Non-pigmented ciliary epithelial cell (primary cell): ENCODE measurements at regions not wholly inside any gene's neighbourhood (a gene's known extent, or its start where the extent isn't known, plus 50 kb on each side); places are given as distances from the start of the nearest gene placed in this dataset.
A peak's percentile ranks its signal among the peaks of the same experiment; 100 is the strongest.
"Not testable (repeated sequence)": the region's sequence is repeated elsewhere in the genome, so short reads cannot be mapped to it uniquely, and the experiment has no call there.

ENCODE experiments used
- DNase-seq: peaks from one replicate; pipeline ENCODE4 v3.0.0-alpha.2; 2010; ENCODE audit warnings: low read depth

DNA sequence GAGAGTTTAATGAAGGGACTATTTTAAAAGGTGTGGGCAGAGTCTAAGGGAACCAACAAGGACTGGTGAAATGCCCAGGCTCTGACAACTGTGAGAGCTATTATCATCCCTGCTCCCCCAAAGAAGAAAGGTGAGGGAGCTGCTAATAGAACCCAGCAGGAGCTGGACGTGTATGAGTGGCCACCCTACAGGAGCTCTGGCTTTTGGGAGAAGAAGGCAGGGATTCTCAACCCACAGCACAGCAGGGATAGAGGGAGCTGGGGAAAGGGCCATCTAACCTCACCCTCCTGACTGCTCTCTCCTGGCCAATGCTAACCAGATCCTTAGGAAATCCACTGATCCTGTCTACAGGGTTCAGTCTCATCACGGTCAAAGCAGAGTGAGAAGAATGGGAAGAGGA is 57.1 kb downstream of the GRIN2B start:
- DNase-seq = no peak

DNA sequence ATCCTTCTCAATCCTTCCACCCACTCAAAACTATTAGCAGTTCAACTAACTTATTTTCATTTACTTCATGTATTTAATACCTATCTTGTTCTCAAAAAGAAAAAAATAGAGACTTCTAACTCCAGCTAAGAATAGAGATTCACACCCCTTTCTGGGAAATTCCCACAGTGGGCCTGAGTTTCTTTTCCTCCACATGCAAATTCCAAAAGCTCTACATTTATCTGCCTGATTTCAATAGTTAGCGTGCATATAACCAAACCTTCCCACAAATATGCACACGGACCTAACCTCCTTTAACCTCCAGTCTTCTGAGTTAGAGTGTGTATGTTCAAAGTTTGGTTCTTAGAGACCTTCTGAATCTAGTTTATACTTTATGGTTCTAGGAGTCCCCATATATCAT is 62.5 kb downstream of the GRIN2B start:
- no peak for DNase-seq

DNA sequence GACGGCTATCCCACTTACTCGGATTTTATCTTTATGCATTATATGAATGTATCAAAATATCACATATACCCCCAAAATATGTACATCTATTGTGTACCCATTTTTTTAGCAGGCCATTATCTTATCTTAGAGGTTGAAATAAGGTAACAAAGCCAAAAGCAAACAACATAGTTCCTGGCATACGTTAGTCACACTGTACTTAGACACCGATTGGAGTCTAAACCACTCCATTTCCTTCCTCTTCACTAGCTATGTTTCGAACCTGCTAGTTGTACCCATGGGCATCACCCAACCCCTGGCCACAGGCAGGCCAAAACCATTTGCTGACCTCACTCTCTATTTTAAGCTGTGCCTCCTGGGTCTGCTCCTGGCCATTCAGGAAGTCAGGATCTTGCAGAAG is 66.3 kb downstream of the GRIN2B start:
- DNase-seq = no peak

DNA sequence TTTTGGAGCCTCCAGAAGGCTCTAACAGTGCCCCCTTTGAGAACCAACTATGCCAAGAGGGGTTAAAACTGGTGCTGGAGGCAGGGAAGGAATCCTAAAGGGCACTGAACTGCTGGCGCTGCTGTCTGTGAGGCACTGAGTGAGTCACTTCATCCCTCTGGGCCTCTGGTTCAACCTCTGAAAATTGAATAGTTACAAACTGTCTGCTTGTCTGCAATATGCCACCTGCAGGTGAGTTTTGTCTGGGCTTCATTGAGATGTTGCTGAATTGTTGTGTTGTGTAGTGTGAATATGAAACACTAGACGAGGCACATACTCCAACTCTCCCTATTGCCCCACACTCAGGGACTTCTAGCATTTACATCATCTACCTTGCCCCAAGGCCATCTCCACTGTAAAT is 68.0 kb downstream of the GRIN2B start:
- no peak for DNase-seq

DNA sequence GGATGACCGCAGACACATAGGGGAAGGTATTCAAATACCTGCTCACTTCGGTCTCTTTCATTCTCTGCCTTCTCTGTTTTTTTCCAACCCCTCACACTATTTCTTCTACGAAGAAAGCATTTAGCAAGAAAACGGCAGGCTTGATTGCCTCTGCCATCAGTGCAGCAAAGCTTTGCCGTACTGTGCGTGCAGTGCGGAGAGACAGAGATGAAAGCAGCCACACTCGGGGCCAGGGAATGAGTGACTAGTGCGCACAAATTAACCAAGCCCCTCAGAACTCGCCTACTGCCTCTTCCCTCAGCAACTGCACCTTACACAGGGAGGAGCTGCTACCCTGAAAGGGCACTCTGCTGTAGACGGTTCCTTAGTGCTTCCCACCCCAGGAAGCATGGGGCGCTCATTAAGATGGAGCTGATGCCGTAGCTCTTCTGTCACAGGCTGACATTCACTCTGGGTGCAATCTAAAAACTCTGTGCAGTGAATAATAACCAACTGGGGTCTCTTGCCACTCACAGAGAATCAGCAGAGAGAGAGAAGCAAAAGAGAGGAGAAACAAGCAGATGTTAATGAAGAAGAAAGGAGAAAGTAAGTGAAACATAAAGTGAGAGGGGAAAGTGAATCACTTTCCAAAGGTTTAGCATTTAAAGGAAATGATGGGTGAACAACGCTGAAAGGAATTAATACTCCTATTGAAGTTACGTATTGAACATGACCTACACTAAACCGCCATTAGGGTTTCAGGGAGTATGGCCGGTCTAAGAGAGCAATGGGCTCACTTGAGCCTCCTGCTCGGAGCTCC is 69.4 kb downstream of the GRIN2B start:
- no peak for DNase-seq

DNA sequence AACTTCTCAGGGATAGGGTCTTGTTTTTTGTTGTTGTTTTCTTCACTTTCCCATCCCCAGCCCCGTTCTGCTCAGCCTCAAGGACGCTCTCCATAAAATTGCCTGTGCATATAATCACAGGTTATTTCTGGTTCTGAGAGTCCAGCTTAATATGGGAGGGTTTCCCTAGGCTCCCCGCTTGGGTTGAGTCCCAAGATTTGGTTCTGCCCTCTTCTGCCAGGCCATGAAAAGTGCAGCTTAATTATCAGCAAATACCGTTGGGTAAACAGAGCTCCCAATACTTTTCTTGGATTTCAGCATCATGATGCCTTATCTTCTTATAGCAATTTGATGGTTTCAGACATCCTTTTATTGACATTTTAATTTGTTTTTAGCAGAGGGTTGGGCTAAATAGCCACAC is 75.6 kb downstream of the GRIN2B start:
- no peak for DNase-seq

DNA sequence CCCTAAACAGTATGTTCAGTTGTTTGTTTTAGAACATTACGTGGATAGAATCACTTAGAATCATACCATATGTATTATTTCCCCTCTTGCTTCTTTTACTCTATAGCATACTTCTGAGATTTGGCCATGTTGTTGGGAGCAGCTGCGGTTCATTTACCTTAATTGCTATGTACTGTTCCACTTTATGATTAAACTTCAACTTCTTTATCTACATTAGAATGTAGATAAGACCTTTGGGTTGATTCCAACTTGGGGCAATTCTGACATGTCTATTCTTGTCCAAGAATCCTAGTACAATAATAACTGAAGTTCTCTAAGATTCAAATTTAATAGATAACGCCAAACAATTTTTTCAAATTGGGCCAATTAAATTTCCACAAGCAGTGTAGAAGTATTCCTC is 80.7 kb downstream of the GRIN2B start:
- no peak for DNase-seq

DNA sequence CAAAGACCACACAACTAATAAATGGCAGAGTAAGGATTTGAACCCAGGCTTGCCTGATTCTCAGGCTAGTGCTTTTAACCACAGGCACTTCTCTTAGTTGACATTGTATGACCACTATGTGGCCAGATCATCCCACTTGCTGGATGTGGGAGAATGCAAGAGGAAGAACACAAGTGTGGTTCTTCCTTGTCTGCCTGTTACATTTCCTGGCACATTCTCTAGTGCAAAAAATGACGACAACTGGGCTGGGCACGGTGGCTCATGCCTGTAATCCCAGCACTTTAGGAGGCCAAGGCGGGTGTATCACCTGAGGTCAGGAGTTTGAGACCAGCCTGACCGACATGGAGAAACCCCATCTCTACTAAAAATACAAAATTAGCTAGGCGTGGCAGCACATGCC is 83.0 kb downstream of the GRIN2B start:
- DNase-seq = not testable (repeated sequence)

DNA sequence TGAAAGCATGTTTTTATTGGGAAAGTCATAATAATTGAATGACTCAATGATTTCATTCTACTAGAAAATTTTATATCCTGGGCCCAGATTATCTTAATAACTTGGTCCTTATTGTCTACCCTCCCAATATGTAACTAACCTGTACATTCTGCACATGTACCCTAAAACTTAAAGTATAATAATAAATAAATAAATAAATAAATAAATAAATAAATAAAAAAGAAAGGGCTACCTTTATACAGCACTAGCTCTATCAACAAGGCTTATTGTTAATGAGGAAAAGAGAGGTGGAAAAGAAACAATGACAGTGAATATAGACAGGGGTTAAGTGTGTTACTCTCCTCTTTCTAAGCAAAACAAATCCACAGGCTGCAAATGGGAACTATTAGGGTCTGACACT is 83.6 kb downstream of the GRIN2B start:
- no peak for DNase-seq

DNA sequence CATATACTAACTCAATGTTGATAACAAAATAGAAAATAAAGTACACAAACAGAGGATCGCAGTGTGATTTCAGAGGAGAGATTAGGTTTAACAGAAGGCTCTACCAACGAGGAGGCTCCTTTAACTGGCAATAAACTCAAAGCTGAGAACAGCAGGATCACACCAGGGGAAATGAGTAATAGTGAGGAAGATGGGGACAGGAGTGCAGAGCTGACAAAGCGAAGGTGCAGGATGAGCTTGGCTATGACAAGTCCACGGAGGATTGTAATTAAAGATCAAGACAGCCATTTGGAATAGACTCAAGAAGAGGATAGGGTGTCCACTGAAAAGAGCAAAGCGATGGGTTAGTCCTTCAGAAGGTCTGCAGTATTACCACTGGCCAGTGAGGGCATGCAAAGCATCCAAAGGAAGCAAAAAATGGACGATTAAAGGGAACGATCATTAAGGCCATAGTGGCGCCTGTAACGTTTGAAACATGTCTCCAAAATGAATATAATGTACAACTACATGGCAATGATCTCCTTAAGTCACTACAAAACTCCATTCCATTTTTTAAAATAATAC is 85.3 kb downstream of the GRIN2B start:
- no peak for DNase-seq

DNA sequence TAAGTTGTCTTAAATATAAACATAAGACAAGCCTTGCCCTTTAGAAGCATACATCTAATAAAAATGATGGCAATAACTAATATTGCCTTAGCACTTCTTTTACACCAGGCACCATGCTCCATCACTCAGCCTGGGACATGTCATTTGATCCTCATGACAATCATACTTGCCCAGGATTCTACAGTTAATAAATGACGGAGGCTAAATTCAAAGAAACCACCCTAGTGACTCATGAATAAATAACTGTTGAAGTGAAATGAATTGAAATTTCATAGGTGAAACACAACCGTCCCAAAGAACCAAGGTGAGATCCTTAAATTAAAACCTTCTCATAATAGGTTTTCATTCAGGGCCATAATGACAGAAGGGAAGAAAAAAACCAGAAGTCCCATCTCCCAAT is 89.5 kb downstream of the GRIN2B start:
- no peak for DNase-seq

DNA sequence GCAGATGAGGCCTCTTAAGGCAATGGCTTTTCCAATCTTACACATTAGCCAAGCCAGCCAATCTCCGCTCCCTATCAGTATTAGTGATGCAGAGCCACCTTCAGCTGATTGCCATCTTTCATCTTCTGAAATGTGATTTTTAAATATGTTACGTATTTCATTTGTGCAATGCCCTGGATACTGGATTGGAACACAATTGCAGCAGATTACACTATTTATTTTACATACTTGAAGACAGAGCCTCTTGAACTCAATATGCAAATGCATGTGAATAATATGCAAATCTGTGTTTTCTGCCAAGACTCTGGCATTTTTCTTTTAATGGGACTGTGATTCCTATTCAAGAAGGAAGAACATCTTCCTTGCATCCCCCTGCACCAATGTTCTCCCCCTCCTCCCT is 90.5 kb downstream of the GRIN2B start:
- DNase-seq = no peak

DNA sequence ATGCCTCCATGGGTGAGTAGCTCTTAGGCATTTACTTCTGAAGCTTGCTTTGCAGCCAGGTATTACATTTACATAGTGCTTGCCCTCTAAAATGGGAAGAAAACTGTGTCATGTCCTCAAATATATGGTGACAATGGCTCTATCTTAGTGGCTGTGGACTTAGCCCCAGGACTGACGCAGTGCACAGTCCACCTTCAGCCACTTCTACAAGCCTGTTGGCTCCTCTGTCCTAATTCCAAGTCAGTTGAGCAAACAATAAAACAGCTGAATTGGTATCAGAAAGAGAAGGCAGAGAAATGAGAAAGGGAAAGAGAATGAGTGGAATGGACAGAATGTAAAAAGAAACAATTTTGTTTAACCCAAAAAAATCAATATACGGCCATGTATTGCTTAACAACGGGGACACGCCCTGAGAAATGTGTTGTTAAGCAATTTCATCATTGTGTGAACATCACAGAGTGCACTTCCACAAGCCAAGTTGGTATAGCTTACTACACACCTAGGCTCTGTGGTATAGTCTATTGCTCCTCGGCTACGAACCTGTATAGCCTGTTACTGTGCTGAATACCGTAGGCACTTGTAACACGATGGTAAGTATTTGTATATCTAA is 93.5 kb downstream of the GRIN2B start:
- DNase-seq = no peak

DNA sequence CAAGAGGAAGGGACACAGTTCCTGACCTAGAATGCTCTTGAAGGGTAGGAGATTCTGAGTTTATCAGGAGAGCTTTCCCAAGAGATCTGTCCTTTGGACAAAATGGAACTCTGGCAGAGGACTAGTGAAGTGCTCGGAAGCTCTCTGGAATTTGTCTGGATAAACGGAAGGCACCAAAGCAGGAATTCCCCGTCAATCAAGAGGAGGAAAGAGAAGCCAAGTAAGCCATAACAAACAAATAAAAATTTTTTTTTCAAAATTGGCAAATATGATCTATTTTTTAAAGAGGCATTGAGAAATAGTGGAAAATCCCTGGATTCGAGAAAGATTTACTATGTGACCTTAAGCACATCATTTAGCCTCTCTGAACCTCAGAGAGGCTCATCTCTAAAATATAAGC is 99.2 kb downstream of the GRIN2B start:
- no peak for DNase-seq

DNA sequence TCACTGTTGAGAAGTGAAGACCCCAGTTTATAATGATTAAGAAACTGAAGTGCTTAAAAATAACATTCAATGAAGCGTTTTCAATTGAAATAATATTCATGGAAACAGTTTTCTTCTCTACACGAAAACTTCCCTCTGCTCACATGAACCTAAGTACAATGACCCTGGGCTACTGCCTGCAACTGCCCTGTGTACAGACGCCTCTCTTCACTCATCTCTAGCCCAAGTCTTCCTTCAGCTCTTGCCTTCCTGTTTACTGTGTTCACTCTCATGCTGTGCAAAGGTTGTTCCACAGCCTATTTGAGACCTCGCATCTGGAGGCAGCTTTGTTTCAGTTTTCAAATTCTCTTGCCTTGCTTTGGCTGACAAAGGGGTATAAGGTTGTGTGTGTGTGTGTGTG is 100.8 kb downstream of the GRIN2B start:
- no peak for DNase-seq

DNA sequence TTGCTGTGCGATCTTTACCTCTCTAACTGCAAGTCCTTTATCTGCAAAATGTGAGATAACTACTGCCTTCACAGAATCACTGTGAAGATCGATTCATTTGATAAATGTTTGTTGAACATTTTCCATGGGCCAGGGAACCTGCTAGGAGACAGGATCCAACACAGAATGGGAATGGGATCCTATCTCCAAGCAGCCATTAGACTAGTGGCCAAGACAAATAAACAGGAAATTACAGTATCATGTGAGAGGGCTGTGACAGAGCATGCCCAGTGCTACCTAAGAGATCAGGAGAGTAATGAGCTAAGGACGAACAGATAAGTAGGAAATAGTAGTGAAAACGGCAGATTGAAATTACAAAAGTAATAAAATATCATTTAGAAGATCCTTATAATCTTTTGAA is 105.7 kb downstream of the GRIN2B start:
- DNase-seq = no peak

DNA sequence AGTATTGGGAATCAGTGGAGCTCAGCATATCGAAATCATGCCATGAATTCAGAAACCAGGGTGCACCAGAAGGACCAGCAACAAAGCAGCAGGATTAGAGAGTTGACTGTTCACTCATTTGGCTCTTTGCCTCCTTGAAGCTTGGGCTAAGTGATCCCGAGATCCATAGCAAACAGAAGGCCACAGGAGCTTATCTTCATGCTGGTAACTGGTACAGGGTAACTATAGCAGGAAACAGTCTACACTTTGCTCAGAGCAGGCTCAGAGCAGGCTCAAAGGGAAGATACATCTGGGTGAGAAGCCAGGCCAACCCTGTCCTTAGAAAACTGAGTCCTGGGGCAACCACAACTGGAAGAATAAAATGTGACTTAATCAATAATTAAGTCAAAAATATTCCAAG is 111.1 kb downstream of the GRIN2B start:
- no peak for DNase-seq

DNA sequence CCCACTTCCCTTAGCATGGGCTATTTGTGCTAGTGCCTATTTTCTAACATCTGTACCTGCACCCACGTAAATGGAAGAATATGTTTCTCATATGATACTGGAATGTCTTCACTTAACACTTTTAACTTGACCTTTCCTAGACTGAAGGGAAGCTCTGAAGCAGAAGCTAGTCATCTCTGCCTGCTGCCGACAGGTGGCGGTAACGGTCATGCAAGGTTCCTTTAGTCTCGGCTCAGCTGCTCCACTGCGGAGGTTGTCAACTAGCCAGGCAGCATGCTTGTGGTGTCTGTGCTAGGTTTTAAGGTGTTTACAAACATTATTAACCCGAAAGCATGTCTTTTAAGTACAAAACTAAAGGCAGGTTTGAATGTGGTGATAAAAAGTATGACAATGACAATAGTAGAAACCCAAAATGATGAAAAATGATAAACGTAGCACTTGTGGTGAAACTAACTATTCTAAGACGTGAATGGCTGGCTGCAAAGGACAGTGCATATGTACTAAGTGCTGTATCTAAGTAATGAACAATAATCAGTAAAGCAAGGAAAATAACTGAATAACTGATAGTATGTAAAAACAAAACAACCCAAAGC is 117.2 kb downstream of the GRIN2B start:
- peak; percentile 10 for DNase-seq

DNA sequence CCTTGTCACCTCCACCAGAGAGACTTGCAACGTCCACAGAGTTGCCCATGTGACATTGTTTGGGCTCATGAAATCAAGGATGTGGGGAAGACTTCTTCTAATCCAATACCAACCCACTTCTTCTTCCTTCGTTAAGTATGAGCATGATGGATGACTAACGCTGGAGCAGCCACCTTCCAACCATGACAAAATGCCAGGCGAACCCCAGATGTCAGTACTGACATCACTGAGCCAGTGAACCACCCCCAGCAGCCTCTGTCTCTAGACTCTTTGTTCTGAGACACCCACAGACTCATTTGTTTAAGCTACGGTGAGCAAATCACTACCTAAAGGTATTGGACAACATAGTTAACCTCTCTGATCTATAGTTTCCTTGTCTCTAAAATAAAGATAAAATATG is 123.7 kb downstream of the GRIN2B start:
- DNase-seq = no peak

DNA sequence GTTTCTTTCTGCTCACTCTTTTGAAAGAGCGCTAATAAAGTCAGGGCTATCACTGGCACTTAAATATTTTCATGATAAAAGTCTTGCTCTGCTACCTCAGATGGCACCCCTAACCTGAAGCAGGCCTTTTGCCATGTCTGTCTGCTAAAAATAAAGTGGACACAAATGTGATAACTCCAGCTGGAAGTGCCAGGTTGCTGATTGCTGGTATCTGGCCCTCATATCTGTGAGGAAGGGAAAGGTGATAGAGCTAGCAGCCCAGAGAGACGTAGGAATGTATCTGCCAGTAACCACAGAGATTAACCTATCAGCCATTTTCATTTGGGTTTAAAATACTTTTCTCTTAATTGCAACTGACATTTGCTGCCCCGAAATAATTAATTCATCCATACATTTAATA is 127.9 kb downstream of the GRIN2B start:
- no peak for DNase-seq

DNA sequence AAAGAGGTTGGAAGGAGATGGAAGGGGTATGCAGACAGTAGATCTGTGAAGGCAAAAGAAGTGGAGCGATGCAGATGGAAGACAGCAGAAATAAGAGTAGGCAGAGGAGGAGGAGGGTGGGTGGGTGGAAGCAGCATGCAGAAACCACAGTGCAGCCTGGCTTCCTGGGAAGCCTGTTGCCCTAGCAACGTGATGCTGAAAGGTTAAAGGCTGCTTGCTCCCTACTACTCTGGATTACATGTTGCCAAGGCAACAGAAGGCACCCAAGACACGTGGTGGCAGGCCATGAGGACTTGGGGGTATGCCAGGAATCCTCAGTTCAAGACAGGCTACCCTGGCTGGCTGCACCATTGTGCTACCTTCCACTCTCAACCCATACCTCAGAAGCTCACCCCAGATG is 129.6 kb downstream of the GRIN2B start:
- DNase-seq = no peak

DNA sequence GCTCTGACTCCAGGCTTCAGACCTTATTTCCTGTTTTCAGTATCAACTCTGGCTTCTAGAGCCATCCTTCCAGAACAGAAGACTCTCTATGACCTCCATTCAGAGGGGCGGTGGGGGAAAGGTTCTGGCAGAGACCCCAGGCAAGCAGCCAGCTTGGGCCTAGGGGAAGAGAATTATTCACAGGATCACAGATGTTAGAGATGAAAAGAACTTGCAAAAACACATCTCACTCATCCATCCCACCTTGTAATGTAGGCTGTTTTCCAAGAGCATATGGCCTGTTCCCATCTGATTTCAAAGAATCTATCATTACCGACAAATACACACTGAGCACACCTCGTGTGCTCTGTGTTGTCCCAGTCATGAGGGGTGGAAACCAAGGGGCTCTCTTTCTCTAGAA is 131.9 kb downstream of the GRIN2B start:
- no peak for DNase-seq

DNA sequence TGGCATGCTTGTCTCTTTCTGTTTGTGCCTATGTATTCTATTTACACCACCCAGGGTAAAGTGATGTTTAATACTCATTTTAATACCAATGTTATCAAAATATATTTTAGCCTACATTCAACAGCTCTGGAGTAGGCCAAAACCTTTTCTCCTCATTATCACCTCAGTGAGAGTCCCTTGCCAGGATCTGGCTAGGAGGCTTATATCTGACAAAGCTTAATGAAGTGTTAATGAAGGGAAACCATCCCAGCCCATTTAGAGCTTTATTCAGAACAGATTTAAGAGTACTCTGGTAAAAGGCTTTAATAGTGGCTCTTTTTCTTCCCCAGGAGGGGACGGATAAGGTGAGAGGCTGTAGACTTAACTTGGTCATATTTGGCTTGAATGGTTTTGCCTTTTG is 137.6 kb downstream of the GRIN2B start:
- DNase-seq = no peak
